ENCODE measurements at regions not wholly inside any gene's neighbourhood (a gene's known extent, or its start where the extent isn't known, plus 50 kb on each side); places are given as distances from the start of the nearest gene placed in this dataset.

DNA sequence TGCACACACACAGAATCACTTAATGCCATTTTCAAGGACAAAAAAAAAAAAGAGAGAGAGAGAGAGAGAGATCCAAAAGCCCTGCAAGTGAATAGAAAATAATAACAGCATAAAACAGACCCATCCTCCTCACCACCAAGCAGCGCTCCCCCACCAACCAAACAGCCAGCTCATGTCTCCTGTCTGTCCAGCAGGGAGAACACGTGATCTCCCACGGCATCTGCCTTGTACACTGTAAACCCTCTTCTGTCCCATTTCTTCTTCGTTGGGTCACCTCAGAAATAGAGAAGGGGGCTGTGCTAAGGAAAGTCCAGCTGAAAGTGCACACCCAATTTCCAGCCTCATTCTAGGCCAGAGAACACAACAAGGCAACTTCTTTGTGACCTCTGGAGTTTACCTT is 222.5 kb downstream of the EXOC5 start:
- TF ChIP-seq, protein P1, sequence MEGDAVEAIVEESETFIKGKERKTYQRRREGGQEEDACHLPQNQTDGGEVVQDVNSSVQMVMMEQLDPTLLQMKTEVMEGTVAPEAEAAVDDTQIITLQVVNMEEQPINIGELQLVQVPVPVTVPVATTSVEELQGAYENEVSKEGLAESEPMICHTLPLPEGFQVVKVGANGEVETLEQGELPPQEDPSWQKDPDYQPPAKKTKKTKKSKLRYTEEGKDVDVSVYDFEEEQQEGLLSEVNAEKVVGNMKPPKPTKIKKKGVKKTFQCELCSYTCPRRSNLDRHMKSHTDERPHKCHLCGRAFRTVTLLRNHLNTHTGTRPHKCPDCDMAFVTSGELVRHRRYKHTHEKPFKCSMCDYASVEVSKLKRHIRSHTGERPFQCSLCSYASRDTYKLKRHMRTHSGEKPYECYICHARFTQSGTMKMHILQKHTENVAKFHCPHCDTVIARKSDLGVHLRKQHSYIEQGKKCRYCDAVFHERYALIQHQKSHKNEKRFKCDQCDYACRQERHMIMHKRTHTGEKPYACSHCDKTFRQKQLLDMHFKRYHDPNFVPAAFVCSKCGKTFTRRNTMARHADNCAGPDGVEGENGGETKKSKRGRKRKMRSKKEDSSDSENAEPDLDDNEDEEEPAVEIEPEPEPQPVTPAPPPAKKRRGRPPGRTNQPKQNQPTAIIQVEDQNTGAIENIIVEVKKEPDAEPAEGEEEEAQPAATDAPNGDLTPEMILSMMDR (IDR thresholded peaks at IDR 0.05) = no peak
- no peak for TF ChIP-seq POLR2AphosphoS5 (IDR thresholded peaks at IDR 0.05; ENCODE audit: low read depth, low read length)
- no peak for TF ChIP-seq TCF7L2 (IDR thresholded peaks at IDR 0.05; ENCODE audit: low read depth, low read length)
- TF ChIP-seq, protein P2, sequence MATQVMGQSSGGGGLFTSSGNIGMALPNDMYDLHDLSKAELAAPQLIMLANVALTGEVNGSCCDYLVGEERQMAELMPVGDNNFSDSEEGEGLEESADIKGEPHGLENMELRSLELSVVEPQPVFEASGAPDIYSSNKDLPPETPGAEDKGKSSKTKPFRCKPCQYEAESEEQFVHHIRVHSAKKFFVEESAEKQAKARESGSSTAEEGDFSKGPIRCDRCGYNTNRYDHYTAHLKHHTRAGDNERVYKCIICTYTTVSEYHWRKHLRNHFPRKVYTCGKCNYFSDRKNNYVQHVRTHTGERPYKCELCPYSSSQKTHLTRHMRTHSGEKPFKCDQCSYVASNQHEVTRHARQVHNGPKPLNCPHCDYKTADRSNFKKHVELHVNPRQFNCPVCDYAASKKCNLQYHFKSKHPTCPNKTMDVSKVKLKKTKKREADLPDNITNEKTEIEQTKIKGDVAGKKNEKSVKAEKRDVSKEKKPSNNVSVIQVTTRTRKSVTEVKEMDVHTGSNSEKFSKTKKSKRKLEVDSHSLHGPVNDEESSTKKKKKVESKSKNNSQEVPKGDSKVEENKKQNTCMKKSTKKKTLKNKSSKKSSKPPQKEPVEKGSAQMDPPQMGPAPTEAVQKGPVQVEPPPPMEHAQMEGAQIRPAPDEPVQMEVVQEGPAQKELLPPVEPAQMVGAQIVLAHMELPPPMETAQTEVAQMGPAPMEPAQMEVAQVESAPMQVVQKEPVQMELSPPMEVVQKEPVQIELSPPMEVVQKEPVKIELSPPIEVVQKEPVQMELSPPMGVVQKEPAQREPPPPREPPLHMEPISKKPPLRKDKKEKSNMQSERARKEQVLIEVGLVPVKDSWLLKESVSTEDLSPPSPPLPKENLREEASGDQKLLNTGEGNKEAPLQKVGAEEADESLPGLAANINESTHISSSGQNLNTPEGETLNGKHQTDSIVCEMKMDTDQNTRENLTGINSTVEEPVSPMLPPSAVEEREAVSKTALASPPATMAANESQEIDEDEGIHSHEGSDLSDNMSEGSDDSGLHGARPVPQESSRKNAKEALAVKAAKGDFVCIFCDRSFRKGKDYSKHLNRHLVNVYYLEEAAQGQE (IDR thresholded peaks at IDR 0.05; ENCODE audit: insufficient read depth in 1 of 2, low read depth in 2 of 2, low read length in 1 of 2) = no peak
